COLO829 (cell line): ENCODE measurements at regions not wholly inside any gene's neighbourhood (a gene's known extent, or its start where the extent isn't known, plus 50 kb on each side); places are given as distances from the start of the nearest gene placed in this dataset.
A peak's percentile ranks its signal among the peaks of the same experiment; 100 is the strongest.
"Not testable (repeated sequence)": the region's sequence is repeated elsewhere in the genome, so short reads cannot be mapped to it uniquely, and the experiment has no call there.

Source experiments
- DNase-seq: peaks from one replicate; pipeline ENCODE4 v3.0.0; 2012; ENCODE audit warnings: low spot score

DNA sequence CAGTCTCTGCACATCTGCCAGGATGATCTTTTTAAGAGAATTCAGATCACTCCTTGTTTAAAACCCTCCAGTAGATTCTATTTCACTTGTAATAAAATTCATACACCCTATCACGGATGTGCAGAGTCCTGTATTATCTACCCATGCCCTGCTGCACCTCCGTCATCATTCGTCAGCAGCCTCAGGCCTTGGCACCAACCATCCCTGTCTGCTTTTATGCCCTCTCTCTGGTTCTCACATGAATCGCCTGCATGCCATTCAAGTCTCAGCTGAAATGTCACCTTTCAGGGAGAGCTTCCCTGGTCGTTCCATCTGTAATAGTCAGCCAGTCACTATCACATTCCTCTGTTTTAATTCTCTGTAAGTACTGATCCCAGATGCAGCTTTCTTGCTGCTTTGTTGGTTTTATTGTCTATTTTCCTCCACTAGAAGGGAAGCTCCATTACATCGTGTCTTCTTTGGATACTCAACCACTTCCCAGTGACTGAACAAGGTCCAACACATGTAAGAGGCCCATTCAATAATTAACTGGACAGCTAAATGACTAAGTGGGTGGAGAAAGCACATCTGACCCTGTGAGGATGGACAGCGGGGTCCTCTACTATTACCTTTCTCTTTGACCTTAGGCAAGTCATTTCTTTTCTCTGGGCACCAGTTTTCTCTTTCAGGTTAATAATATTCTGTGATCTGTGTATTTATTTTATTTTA, 81.2 kb upstream of the GOT2 start:
- DNase-seq: no peak

DNA sequence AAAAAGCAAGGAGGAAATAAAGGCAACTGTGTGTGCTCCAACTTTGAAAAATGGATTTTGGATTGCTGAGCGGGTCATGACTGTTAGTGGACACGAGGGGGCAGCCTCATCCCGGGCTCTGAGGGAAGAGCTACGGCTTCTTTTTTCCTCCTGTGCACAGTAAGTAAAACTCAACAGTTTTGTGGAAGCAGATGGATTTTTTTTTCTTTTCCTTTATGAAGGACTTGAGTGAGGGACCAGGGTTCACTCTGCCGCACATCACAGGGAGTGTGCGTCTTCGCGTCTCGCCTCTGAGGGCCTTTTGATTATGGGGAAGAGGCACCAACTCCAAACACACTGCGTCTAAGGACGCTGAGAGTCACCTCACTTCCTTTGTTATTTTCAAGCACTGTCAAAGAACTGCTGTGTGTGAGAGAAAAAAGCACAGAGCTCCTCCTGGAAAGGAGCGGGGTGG, 80.3 kb upstream of the GOT2 start:
- DNase-seq: peak; percentile 48

DNA sequence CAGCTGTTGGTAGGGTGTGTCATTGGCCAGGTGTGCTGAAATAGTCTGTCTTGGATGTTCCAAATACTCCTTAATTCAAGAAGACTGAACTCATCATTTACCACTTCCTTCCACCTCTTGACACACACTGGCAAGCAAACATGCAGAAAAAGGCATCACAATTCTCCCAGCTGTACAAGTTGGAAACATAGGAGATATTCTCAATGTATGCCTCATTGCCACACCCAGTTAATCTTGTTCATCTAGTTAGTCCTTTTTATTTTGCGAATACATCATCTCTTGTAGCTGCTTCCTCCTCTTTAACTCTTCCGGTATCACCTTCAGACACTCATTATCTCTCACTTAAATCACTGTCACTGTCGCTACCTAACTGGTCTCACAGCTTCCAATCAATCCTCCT, 75.1 kb upstream of the GOT2 start:
- no peak for DNase-seq

DNA sequence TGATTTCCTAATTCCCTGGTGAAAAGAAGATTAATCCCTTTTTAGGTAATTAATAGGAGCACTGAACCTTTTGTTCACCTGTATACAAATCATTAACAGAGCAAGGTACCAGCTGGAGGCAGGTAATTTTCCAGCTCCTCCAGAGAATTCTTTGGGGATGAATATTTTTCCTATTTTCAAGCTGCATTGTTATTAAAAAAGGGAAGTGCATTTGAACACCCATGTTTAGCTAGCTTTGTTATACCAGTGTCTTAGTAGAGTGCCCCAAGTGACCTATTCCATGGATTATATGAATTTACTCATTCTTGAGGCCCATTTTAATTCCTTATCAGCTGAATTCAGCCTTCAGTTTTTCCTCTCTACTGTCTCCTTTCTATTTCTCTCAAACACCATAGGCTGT, 73.2 kb upstream of the GOT2 start:
- no peak for DNase-seq

DNA sequence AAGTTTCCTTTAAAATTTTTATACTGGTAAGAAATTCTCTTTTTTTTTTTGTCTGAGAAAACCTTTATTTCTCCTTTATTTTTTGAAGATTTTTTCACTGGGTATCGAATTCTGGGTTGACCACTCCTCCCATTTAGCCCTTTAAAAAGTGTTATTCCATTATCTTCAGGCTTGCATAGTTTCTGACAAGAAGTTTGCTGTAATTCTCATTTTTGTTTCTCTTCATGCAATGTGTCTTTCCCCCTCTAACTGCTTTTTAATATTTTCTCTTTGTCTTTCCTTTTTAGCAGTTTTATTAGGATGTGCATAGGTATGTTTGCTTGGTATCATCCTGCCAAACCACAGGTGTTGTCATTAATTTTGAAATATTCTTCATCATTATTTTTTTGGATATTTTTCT, 67.7 kb upstream of the GOT2 start:
- DNase-seq: no peak

DNA sequence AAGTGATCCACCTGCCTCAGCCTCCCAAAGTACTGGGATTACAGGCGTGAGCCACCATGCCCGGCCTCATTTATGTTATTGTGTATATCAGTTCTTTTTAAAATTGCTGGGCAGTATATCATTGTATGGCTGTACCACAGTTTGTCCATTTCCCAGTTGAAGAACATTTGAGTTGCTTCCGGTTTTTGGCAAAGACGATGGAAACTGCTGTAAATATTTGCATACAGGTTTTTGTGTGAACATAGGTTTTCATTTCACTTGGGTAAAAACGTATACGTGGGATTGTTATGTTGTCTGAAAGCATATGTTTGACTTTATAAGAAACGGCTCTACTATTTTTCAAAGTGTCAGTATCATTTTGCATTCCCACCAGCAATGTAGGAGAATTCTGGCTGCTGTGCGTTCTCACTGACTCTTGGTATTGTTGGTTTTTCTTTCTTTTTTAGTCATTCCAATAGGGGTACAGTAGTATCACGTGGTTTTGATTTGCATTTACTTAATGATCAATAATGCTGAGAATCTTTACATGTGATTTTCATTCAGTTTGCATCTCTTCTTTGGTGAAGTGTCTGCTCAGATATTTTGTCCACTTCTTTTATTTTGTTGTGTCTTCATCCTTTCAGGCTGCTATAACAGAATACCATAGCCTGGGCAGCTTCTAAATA, 63.2 kb upstream of the GOT2 start:
- no peak for DNase-seq

DNA sequence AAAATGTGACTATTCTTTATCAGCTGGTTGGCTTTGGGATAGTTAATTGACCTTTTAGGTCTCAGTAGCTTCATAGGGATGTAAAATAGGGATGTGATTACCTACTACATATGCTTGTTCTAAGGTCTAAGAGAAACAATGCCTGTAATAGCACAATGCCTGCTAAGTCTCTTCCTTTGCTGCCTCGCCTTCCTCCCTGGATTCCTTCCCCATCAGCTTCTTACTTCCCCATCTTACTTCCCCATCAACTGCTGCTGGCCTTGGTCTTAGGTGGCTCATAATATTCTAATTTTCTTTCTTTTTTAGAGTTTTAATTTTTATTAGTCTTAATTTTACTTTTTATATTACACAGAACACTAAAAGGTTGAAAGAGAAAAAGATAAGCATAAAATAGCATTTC, 59.2 kb upstream of the GOT2 start:
- no peak for DNase-seq

DNA sequence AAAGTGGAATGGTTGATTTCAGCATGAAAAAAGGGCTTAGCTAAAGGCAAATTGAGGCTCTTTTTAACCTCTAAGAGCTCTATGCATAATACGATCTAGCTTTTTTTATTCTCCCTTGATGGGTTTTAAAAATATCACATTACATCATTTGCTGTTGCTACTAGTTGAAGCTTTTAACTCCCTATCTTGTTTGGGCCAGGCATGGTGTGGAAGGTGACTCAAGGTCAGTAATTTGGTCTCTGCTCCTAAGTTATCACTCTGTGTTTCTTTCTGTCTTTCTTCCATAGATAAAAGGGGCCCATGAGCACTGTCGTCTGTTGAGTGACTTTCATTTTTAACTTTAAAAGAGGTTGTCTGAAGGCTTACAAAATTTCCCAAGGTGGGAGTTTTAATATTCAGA, 58.1 kb upstream of the GOT2 start:
- DNase-seq: no peak

DNA sequence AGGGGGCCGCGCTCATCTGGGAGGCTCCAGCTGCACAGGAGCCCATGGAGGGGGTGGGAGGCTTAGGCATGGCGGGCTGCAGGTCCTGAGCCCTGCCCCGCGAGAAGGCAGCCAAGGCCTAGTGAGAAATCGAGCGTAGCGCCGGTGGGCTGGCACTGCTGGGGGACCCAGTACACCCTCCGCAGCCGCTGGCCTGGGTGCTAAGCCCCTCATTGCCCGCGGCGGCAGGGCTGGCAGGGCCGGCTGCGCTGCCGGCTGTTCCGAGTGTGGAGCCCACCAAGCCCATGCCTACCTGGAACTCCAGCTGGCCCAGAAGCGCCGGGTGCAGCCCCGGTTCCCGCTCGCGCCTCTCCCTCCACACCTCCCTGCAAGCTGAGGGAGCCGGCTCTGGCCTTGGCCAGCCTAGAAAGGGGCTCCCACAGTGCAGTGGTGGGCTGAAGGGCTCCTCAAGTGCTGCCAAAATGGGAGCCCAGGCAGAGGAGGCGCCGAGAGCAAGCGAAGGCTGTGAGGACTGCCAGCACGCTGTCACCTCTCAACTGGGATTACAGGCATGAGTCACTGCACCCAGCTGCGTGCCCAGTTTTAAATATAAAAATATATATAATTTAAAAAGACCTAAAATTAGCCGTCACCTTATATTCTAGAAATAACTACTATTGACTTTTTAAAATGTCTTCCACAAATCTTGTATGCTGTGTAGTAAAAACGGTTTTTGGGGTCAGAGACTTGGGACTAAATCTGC, 56.9 kb upstream of the GOT2 start:
- DNase-seq: not testable (repeated sequence)

DNA sequence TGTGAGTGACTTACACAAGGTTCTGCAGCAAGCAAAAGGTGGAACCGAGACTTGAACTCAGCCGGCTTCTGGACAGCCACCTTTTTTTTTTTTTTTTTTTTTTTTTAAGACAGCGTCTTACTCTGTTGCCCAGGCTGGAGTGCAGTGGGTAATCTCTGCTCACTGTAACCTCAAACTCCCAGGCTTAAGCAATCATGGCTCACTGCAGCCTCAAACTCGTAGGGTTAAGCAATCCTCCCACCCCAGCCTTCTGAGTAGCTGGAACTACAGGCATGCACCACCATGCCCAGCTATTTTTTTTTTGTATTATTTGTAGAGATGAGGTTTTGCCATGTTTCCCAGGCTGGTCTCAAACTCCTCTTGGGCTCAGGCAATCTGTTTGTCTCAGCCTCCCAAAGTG, 55.2 kb upstream of the GOT2 start:
- no peak for DNase-seq
